NB4 (cell line): ENCODE measurements at regions not wholly inside any gene's neighbourhood (a gene's known extent, or its start where the extent isn't known, plus 50 kb on each side); places are given as distances from the start of the nearest gene placed in this dataset.

Experiments
- DNase-seq: peaks from one replicate; pipeline ENCODE4 v3.0.0; 2010; ENCODE audit warnings: low read depth
- H3K4me3 ChIP-seq: one replicate; pipeline ENCODE4 v1.5.1; 2011; ENCODE audit warnings: mild to moderate bottlenecking, low read depth, low read length, moderate library complexity
- CTCF ChIP-seq: IDR thresholded peaks from one replicate; pipeline ENCODE4 v1.5.1; 2012; ENCODE audit warnings: low read depth, low read length
- MAX ChIP-seq: IDR thresholded peaks from 2 replicates; pipeline ENCODE4 v1.6.1; 2011; ENCODE audit warnings: low read depth, low read length
- MYC ChIP-seq: IDR thresholded peaks from 2 replicates; pipeline ENCODE4 v1.6.1; 2011; ENCODE audit warnings: low read depth, low read length
- POLR2A ChIP-seq: IDR thresholded peaks from 2 replicates; pipeline ENCODE4 v1.6.1; 2011; ENCODE audit warnings: mild to moderate bottlenecking; ENCODE audit not compliant: insufficient read length; ENCODE audit errors: extremely low read depth

GRCh38 chr5:118211606-118212005 is 776.7 kb downstream of the DTWD2 start:
- no peak overlapping the region for H3K4me3 ChIP-seq
- no peak for DNase-seq
- TF ChIP-seq MAX (no peak), CTCF (no peak), MYC (no peak), POLR2A (no peak)

GRCh38 chr5:118208031-118208453 is 780.3 kb downstream of the DTWD2 start:
- no peak for TF ChIP-seq MAX
- no peak overlapping the region for H3K4me3 ChIP-seq
- no peak for DNase-seq

- TF ChIP-seq CTCF, result no peak
- no peak for TF ChIP-seq MAX
- TF ChIP-seq MYC, result no peak
- no peak for TF ChIP-seq POLR2A
- H3K4me3 ChIP-seq, result no peak overlapping the region
- no peak for DNase-seq
These were observed 788.5 kb downstream of the DTWD2 start for GRCh38 chr5:118199801-118200200.

GRCh38 chr5:118196229-118196628 is 792.1 kb downstream of the DTWD2 start:
- TF ChIP-seq MAX (no peak), MYC (no peak), CTCF (no peak), POLR2A (no peak)
- H3K4me3 ChIP-seq, result no peak overlapping the region
- no peak for DNase-seq

- H3K4me3 ChIP-seq, result no peak overlapping the region
- no peak for DNase-seq
- TF ChIP-seq CTCF (no peak), MYC (no peak), POLR2A (no peak), MAX (no peak)
These were observed 793.1 kb downstream of the DTWD2 start for GRCh38 chr5:118195211-118195610.

GRCh38 chr5:118193194-118193905 is 795.0 kb downstream of the DTWD2 start:
- no peak for DNase-seq
- TF ChIP-seq MAX, result no peak
- no peak overlapping the region for H3K4me3 ChIP-seq
